HG03432 (cell line): ENCODE measurements at regions not wholly inside any gene's neighbourhood (a gene's known extent, or its start where the extent isn't known, plus 50 kb on each side); places are given as distances from the start of the nearest gene placed in this dataset.
"Not testable (repeated sequence)": the region's sequence is repeated elsewhere in the genome, so short reads cannot be mapped to it uniquely, and the experiment has no call there.

Experiments
- ATAC-seq: cut with Tn5 transposase; IDR thresholded peaks from one replicate; pipeline ENCODE4 v1.9.1; 2021; ENCODE audit warnings: mild to moderate bottlenecking, moderate library complexity; ENCODE audit not compliant: unreplicated experiment

- not testable (repeated sequence) for ATAC-seq
Observed at GRCh38 chr3:125697126-125697525, 101.8 kb upstream of the OSBPL11 start.

- ATAC-seq: not testable (repeated sequence)
Observed at GRCh38 chr3:125697979-125698640, 102.8 kb upstream of the OSBPL11 start.

- no peak for ATAC-seq
Observed at GRCh38 chr3:125715651-125716050, 120.4 kb upstream of the OSBPL11 start.

DNA sequence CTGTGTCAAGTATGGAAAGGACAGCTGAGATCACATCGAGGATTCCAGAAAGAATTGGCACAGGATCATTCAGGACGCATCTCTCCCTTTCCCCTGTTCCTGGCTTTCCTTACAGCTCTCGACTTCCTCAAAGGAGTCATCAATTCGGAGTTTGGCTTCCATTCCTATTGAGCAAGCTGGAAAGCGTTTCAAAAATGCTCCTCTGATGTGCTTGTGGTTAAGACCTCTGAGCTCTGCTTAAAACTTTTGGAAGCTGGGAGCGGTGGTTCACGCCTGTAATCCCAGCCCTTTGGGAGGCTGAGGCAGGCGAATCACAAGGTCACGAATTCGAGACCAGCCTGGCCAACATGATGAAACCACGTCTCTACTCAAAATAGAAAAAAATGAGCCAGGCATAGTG lies 136.9 kb upstream of the OSBPL11 start:
- not testable (repeated sequence) for ATAC-seq

- not testable (repeated sequence) for ATAC-seq
Observed at GRCh38 chr3:125741991-125742718, 146.9 kb upstream of the OSBPL11 start.

DNA sequence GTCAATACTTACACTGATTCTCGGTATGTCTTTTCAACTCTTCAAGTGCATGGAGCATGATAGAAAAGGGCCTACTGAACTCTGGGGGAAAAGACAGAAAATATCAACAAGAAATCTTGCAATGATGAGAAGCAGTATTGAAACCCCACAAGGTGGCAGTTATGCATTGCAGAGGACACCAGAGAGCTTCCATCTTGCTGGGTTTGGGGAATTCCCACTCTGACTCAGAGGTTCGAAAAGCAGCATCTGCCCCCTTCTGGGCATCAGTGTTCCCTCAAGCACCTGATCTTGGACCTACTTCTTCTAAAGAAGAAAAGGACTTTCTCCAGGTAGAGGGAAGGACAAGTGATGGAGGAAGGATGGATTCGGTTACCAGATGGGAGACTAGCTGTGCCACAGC lies 147.5 kb upstream of the OSBPL11 start:
- not testable (repeated sequence) for ATAC-seq

- not testable (repeated sequence) for ATAC-seq
Observed at GRCh38 chr3:125757050-125757449, 161.8 kb upstream of the OSBPL11 start.

GRCh38 chr3:125758641-125759130 lies 163.4 kb upstream of the OSBPL11 start:
- not testable (repeated sequence) for ATAC-seq

DNA sequence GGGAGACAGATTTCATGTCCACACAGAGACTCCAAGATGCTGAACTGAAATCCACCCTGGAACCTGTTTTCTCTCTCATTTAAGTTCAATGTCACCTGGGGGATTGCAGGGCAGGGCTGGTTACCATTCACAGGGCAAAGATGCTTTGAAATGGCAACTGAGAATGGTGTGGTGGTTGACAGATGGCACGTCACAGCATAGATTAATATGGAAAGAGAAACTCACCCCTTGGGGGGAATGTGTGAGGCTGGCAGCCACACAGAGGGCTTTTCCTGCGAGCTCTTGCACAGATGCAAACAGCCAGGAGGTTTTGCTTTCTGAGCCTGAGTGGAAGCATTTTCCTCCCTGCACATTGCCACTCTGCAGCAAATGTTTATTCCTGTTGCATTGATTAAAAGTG lies 167.3 kb upstream of the OSBPL11 start:
- not testable (repeated sequence) for ATAC-seq

GRCh38 chr3:125766285-125766826 lies 171.1 kb upstream of the OSBPL11 start:
- ATAC-seq: not testable (repeated sequence)

DNA sequence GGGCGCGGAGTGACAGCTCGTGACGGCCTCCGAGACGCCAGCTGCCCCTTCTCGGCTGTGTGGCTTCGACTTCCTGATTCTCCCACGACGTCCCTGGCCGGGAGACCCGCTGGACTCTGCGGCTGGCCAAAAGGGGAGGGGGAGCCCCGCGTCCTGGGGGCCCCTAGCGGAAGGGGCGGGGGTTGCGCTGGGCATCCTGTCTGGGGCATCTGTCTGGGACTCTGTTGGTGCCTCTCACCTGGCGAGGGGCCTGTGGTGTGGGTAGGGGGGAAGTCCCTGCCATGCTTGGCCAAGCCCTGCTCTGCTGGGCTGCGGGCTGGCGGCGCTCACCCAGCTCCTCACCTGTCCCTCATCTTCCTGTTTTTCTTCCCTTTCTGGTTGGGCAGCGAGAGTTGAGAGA lies 171.6 kb upstream of the OSBPL11 start:
- ATAC-seq: not testable (repeated sequence)

DNA sequence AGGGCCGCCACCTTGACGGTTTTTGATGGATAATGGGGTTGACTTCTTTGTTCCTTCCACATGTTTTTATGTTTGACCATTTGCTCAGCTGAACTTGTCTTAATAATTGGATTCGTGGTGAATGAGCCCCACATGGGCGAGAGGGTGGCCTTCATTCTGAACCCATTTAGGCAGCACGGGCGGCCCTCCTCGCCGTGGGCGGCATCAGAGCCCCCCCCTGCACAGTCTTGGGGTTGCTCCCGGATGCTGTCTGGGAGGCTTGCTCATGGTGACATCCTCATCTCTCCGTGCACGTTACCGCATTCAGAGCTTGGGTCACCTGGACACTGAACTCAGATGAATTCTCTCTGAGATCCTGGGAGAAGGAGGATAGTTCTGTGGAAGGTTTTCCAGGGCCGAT lies 172.3 kb upstream of the OSBPL11 start:
- no peak for ATAC-seq

DNA sequence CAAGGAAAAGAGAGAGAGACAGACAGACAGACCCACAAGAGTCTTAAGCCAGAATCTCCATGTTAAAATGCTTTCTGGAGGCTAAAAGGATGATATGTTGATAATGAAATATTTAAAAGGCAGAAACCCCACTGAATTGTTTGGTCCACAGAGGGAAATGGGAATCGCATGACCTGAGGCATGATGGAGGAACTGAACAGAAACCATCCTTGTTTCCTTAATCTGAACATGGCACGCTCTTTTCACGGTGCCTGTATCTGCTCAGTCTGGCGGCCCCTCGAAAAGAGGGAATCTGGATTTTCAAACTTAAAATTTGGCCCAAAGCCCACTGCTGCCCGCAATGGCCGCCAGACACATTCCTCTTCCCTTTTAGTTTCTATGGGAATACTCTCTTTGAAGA lies 173.5 kb upstream of the OSBPL11 start:
- ATAC-seq: not testable (repeated sequence)

GRCh38 chr3:125771506-125771905 lies 176.2 kb upstream of the OSBPL11 start:
- not testable (repeated sequence) for ATAC-seq

DNA sequence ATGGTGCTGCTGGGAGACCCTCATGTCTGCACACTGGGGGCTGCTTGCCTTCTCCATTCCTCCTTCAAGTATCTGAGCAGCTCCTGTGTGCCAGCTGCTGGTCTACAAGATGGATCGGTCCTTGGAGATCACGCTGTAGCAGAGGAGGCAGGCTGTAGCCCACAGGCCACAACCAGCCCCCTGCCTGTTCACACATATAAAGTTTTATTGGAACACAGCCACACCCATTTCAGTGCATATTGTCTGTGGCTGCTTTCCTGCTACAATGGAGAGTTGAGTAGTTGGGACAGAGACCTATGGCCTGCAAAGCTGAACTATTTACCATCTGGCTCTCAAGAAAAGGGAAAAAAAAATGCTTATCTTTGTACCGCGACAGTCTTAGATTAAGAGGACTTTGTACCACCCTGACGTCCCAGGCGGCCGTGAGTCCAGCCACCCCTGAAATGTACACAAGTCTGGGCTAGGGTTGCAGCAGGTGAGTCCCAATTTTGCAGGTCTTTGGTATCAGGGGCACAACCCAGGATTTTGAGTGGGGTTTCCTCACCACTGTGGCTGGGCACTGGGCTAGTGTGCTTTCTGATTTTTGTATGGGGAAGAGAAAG lies 179.2 kb upstream of the OSBPL11 start:
- ATAC-seq: not testable (repeated sequence)

DNA sequence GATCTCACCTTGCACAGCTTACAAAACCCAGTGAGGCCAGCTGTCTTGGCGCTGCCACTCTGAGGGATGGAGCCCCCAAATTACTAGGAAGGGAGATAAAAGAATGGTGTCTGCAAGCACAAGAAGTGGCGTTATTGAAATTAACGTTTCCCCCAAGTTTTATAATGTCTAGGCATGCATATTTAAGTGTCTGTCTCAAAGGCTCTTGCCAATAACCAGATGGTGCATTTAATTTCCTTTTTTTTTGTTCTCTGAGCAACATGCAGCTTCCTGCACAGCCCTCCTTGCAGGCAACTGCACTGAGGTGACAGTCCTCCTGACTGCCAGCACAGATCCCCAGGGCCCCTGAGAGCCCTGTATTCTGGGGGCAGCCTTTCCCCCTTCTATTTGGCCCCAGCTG lies 179.8 kb upstream of the OSBPL11 start:
- not testable (repeated sequence) for ATAC-seq

GRCh38 chr3:125775606-125776294 lies 180.5 kb upstream of the OSBPL11 start:
- ATAC-seq: not testable (repeated sequence)

GRCh38 chr3:125779276-125779675 lies 184.0 kb upstream of the OSBPL11 start:
- ATAC-seq: not testable (repeated sequence)

GRCh38 chr3:125779918-125780317 lies 184.6 kb upstream of the OSBPL11 start:
- ATAC-seq: not testable (repeated sequence)

GRCh38 chr3:125781678-125782077 lies 186.4 kb upstream of the OSBPL11 start:
- ATAC-seq: not testable (repeated sequence)

GRCh38 chr3:125790312-125790711 lies 178.7 kb upstream of the ROPN1B start:
- ATAC-seq: not testable (repeated sequence)
